SK-N-SH (cell line): ENCODE measurements at regions not wholly inside any gene's neighbourhood (a gene's known extent, or its start where the extent isn't known, plus 50 kb on each side); places are given as distances from the start of the nearest gene placed in this dataset.

Experiments used
- CTCF ChIP-seq: fragments of 200-600 bp; sonication (generic); IDR thresholded peaks from 2 replicates; pipeline ENCODE4 v1.6.1; 2017; ENCODE audit warnings: antibody characterized with exemption, mild to moderate bottlenecking, moderate library complexity
- YY1 ChIP-seq: IDR thresholded peaks from 2 replicates; pipeline ENCODE4 v1.4.0; 2012; ENCODE audit warnings: low read depth, mild to moderate bottlenecking

DNA sequence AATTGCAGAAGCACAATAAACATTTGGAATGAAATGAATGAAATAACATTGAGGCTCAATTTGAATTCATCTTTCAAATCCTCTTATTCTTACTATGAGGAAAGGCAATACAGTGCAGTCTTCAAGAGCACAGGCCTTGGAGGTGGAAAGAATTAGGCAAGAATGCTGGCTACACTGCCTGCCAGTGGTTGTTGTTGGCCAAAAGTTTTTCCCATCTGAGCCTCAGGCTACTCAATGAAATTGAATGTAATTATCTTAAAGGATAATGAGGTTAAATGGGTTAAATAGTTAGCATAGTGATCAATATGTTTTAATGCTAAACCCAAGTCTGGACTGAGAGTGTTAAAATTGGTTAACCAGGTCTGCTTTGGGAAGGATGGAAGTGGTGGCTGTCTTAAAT is 140.9 kb downstream of the MBL2 start:
- TF ChIP-seq YY1, result no peak
- TF ChIP-seq CTCF, result no peak
